ENCODE measurements at regions not wholly inside any gene's neighbourhood (a gene's known extent, or its start where the extent isn't known, plus 50 kb on each side); places are given as distances from the start of the nearest gene placed in this dataset.

DNA sequence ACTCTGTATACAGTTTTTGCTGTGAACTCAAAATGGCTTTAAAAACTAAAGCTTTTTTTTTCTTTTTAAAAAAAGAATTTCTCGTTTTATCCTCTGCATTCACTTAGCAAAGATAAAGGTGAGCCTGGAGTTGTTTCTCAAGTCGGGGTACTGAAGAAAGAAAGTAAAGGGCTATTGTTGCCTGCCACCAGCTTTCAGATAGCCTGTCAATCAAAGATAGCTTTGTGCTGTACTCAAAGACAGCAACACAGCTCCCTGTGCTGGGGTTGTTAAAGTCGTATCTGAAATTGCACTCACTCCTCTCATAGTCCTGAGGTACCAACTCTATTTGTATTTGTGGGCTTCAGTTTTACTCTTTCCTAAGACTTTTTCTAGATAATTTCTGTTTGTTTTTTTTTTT lies 710.1 kb upstream of the ID4 start:
- intact Hi-C loops (cut with DNase I; ENCODE audit: low total_unique reads) = no loop called here

DNA sequence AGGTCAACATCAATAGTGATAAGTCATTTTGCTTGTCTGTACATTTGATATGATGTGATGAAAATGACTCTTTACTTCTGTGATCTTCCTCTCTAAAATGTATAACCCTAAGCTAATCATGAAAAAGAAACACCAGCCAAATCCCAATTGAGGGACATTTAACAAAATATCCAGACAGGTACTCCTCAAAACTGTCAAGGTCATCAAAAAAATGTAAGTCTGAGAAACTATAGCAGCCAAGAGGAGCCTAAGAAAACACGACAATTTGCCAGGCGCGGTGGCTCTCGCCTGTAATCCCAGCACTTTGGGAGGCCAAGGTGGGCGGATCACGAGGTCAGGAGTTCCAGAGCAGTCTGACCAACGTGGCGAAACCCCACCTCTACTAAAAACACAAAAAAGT lies 708.5 kb upstream of the ID4 start:
- no peaks in the 10 kb centered on the region for H3K4me1 ChIP-seq
- H3K9me3 ChIP-seq = no peaks in the 10 kb centered on the region
- H3K36me3 ChIP-seq = no peaks in the 10 kb centered on the region
- H3K4me3 ChIP-seq = no peak overlapping the region
- TF ChIP-seq, protein P1, sequence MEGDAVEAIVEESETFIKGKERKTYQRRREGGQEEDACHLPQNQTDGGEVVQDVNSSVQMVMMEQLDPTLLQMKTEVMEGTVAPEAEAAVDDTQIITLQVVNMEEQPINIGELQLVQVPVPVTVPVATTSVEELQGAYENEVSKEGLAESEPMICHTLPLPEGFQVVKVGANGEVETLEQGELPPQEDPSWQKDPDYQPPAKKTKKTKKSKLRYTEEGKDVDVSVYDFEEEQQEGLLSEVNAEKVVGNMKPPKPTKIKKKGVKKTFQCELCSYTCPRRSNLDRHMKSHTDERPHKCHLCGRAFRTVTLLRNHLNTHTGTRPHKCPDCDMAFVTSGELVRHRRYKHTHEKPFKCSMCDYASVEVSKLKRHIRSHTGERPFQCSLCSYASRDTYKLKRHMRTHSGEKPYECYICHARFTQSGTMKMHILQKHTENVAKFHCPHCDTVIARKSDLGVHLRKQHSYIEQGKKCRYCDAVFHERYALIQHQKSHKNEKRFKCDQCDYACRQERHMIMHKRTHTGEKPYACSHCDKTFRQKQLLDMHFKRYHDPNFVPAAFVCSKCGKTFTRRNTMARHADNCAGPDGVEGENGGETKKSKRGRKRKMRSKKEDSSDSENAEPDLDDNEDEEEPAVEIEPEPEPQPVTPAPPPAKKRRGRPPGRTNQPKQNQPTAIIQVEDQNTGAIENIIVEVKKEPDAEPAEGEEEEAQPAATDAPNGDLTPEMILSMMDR (IDR thresholded peaks at IDR 0.05) = no peak
- TF ChIP-seq POLR2AphosphoS5 (IDR thresholded peaks at IDR 0.05) (no peak), POLR2A (IDR thresholded peaks at IDR 0.05) (no peak), EP300 (IDR thresholded peaks at IDR 0.05) (no peak)
- no peak for DNase-seq
- intact Hi-C loops (cut with DNase I; ENCODE audit: low total_unique reads) = no loop called here
- H3K27me3 ChIP-seq = no peaks in the 10 kb centered on the region
- no peak overlapping the region for H3K27ac ChIP-seq
- WGBS, 5 donors = 83 to 94% (median 89%) methylated on average over 8 of the region's 8 CpGs

More for the DNA sequence above, 710.1 kb upstream of the ID4 start:
- H3K27ac ChIP-seq = no peak overlapping the region
- no peaks in the 10 kb centered on the region for H3K4me1 ChIP-seq
- TF ChIP-seq, protein P1 (IDR thresholded peaks at IDR 0.05) = no peak
- no peak for TF ChIP-seq POLR2AphosphoS5 (IDR thresholded peaks at IDR 0.05)
- no peak for TF ChIP-seq POLR2A (IDR thresholded peaks at IDR 0.05)
- TF ChIP-seq EP300 (IDR thresholded peaks at IDR 0.05) = no peak
- no peaks in the 10 kb centered on the region for H3K27me3 ChIP-seq
- 28 to 35% (median 30%) methylated on average over 3 of the region's 3 CpGs for WGBS, 5 donors
- H3K36me3 ChIP-seq = no peaks in the 10 kb centered on the region
- H3K9me3 ChIP-seq = peaks cover 0 to under 1% (median 0%) of the 10 kb centered on the region in 4 donors
- DNase-seq = no peak
- H3K4me3 ChIP-seq = no peak overlapping the region

DNA sequence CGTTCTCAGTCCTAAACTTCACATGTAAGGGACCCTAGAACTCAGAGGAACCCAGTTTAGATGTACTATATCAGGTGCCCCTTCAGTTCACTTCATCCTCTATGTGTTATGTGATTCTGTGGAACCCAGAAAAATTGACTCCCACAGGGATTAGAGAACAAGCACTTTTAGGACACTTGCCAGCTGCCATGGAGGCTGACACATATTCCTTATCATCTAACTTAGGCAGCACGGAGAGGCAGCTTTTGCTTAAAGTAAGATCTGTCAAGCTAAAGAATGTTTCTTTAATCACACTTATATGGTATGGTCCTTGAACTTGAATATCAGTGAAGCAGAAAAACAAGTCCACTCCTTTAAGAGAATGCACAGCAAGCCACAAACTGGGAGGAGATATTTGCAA lies 701.5 kb upstream of the ID4 start:
- H3K27ac ChIP-seq = no peak overlapping the region
- H3K9me3 ChIP-seq = no peaks in the 10 kb centered on the region
- TF ChIP-seq, protein P1 (IDR thresholded peaks at IDR 0.05) = no peak
- no peak for TF ChIP-seq POLR2A (IDR thresholded peaks at IDR 0.05)
- TF ChIP-seq EP300 (IDR thresholded peaks at IDR 0.05) = no peak
- no peak for TF ChIP-seq POLR2AphosphoS5 (IDR thresholded peaks at IDR 0.05)
- intact Hi-C loops (cut with DNase I; ENCODE audit: low total_unique reads) = no loop called here
- 55 to 61% (median 57%) methylated on average over 2 of the region's 2 CpGs for WGBS, 5 donors
- H3K36me3 ChIP-seq = no peaks in the 10 kb centered on the region
- H3K4me3 ChIP-seq = no peak overlapping the region
- H3K27me3 ChIP-seq = no peaks in the 10 kb centered on the region
- no peak for DNase-seq
- H3K4me1 ChIP-seq = peaks cover 0 to 12% (median 5%) of the 10 kb centered on the region in 4 donors

DNA sequence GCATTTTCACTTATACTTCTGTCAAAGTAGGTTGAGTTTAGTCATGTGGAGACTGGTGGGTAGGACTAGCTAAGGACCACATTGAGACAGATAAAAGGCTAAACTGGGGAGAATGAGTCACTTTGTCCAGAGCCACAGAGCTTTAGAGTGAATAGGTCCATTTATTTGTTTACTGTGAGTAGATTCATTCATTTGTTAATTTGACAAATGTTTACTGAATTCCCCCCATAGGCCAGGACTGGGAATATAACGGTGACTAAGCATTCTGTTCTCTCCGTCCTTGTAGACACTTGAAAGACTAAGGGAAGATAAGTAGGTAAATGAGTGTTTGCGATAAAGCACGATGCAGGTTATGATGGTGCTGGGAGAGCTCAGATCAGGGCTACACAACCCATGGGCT lies 699.7 kb upstream of the ID4 start:
- Histone ChIP-seq H3K9me3 (no peaks in the 10 kb centered on the region), H3K27ac (no peak overlapping the region), H3K4me1 (peaks cover 0 to 26% (median 9%) of the 10 kb centered on the region in 4 donors), H3K36me3 (no peaks in the 10 kb centered on the region), H3K4me3 (no peak overlapping the region), H3K27me3 (no peaks in the 10 kb centered on the region)
- intact Hi-C loops (cut with DNase I; ENCODE audit: low total_unique reads) = no loop called here
- DNase-seq = no peak
- TF ChIP-seq POLR2AphosphoS5 (IDR thresholded peaks at IDR 0.05) (no peak), POLR2A (IDR thresholded peaks at IDR 0.05) (no peak), EP300 (IDR thresholded peaks at IDR 0.05) (no peak)
- WGBS, 5 donors = 55 to 68% (median 61%) methylated on average over 4 of the region's 4 CpGs

DNA sequence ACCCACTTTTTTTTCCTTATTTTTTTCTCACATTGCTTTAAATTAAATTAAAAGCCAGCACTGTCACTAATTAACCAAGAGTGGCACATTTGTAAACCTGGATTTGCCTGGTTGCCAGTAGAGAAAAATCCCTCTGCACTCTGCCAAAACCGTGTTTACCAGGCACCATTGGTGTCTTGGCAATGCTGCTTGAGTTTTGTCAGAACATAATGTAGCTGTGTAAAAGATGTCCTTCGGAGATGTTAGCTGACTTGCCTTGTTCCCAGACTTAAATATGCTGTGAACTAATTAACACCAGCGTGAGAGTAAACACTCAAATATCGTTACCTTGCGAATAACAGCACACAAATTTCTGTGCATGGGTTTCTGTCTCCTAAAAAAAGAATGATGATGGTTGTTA lies 694.9 kb upstream of the ID4 start:
- H3K36me3 ChIP-seq = no peaks in the 10 kb centered on the region
- peaks cover 0 to 26% (median 11%) of the 10 kb centered on the region in 4 donors for H3K4me1 ChIP-seq
- intact Hi-C loops (cut with DNase I; ENCODE audit: low total_unique reads) = no loop called here
- DNase-seq = no peak
- H3K27ac ChIP-seq = no peak overlapping the region
- TF ChIP-seq EP300 (IDR thresholded peaks at IDR 0.05) (no peak), POLR2AphosphoS5 (IDR thresholded peaks at IDR 0.05) (no peak), POLR2A (IDR thresholded peaks at IDR 0.05) (no peak)
- TF ChIP-seq, protein P1 (IDR thresholded peaks at IDR 0.05) = no peak
- no peaks in the 10 kb centered on the region for H3K9me3 ChIP-seq
- no peak overlapping the region for H3K4me3 ChIP-seq
- H3K27me3 ChIP-seq = no peaks in the 10 kb centered on the region
- 25 to 62% (median 32%) methylated on average over 5 of the region's 5 CpGs for WGBS, 5 donors
